ENCODE measurements at regions not wholly inside any gene's neighbourhood (a gene's known extent, or its start where the extent isn't known, plus 50 kb on each side); places are given as distances from the start of the nearest gene placed in this dataset.
"Not testable (repeated sequence)": the region's sequence is repeated elsewhere in the genome, so short reads cannot be mapped to it uniquely, and the experiment has no call there.

- Histone ChIP-seq H3K36me3 (ENCODE audit: low read depth) (no peaks in the 10 kb centered on the region), H3K4me1 (ENCODE audit: low read depth) (no peaks in the 10 kb centered on the region), H3K4me3 (no peak overlapping the region), H3K9me3 (no peaks in the 10 kb centered on the region)
- intact Hi-C loops (cut with DNase I, micrococcal nuclease), result no loop called here
- no peak for TF ChIP-seq CTCF (IDR thresholded peaks at IDR 0.05)
- DNase-seq, result no peak
- no peak for ATAC-seq
Measured at GRCh38 chr12:92384571-92384970, 238.9 kb upstream of the BTG1 start.

GRCh38 chr12:92382383-92382878, 236.8 kb upstream of the BTG1 start:
- no peak for DNase-seq
- Histone ChIP-seq H3K4me1 (ENCODE audit: low read depth) (no peaks in the 10 kb centered on the region), H3K36me3 (ENCODE audit: low read depth) (no peaks in the 10 kb centered on the region), H3K9me3 (no peaks in the 10 kb centered on the region), H3K4me3 (no peak overlapping the region)
- TF ChIP-seq CTCF (IDR thresholded peaks at IDR 0.05), result no peak
- no peak for ATAC-seq
- intact Hi-C loops (cut with DNase I, micrococcal nuclease), result no loop called here

GRCh38 chr12:92381856-92382255, 236.2 kb upstream of the BTG1 start:
- H3K9me3 ChIP-seq, result no peaks in the 10 kb centered on the region
- no peaks in the 10 kb centered on the region for H3K4me1 ChIP-seq (ENCODE audit: low read depth)
- no peak for TF ChIP-seq CTCF (IDR thresholded peaks at IDR 0.05)
- DNase-seq (no peak), ATAC-seq (no peak)
- no peak overlapping the region for H3K4me3 ChIP-seq
- no peaks in the 10 kb centered on the region for H3K36me3 ChIP-seq (ENCODE audit: low read depth)
- intact Hi-C loops (cut with DNase I, micrococcal nuclease), result no loop called here

DNA sequence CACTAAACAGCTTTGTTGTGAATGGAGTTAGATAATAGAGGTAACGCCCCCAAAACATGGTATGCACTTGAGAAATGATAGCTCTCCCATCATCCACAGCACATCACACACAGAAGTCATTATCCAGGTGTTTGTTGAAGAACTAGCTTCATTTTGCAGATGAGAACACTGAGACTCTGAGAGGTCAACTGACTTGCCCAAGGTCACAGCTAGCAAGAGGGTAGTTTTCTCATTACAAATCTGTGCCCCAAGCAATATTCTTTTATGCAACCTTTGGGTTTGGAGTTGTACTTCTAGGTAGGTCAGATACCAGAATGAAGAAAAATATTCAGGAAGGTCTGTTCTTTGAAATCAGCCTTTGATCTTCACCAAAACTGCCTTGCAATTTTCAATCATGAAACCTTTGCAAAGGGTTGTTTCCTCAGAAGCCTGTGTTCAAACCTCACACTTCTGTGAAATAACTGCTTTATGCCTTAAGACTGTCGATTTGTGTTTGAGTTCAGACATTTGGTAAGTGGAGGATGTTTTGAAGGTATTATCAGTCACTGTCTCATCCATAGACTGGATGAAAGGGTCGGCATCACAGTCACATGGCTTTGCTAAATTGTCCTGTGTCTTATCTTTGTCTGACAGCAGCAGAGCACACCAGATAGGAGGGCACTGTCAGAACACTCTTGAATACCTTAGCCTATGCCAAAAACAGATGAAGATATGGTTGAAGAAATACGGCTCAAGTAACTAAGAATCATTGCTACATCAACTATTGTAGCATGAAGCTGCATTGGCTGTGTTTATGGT, 233.2 kb upstream of the BTG1 start:
- intact Hi-C loops (cut with DNase I, micrococcal nuclease), result no loop called here
- no peak for DNase-seq
- Histone ChIP-seq H3K9me3 (no peaks in the 10 kb centered on the region), H3K36me3 (ENCODE audit: low read depth) (no peaks in the 10 kb centered on the region), H3K4me1 (ENCODE audit: low read depth) (no peaks in the 10 kb centered on the region), H3K4me3 (no peak overlapping the region)
- ATAC-seq, result no peak
- TF ChIP-seq CTCF (IDR thresholded peaks at IDR 0.05), result no peak

DNA sequence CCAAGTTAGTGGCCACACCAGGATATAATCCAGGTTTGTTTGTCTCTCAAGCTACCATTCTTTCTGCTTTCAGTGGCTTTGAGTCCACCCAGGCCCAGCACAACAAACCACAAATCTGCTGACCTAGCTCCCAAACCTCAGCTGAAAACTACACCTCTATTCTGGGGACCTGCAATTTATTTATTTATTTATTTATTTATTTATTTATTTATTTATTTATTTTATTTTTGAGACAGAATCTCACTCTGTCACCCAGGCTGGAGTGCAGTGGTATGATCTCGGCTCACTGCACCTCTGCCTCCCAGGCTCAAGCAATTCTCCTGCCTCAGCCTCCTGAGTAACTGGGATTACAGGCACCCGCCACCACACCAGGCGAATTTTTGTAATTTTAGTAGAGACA, 229.9 kb upstream of the BTG1 start:
- H3K36me3 ChIP-seq (ENCODE audit: low read depth); ATAC-seq; H3K4me3 ChIP-seq; intact Hi-C loops (cut with DNase I, micrococcal nuclease); DNase-seq; H3K4me1 ChIP-seq (ENCODE audit: low read depth); H3K9me3 ChIP-seq: not testable (repeated sequence)

GRCh38 chr12:92370828-92371227, 225.2 kb upstream of the BTG1 start:
- Histone ChIP-seq H3K36me3 (ENCODE audit: low read depth) (no peaks in the 10 kb centered on the region), H3K9me3 (no peaks in the 10 kb centered on the region), H3K4me3 (no peak overlapping the region), H3K4me1 (ENCODE audit: low read depth) (no peaks in the 10 kb centered on the region)
- ATAC-seq, result no peak
- TF ChIP-seq CTCF (IDR thresholded peaks at IDR 0.05), result no peak
- DNase-seq, result no peak
- intact Hi-C loops (cut with DNase I, micrococcal nuclease), result no loop called here

Measured in mucosa of descending colon (tissue), 3 donors.